GM12878 (cell line): ENCODE measurements at regions not wholly inside any gene's neighbourhood (a gene's known extent, or its start where the extent isn't known, plus 50 kb on each side); places are given as distances from the start of the nearest gene placed in this dataset.

Experiments used
- CBX3 ChIP-seq: fragments of 200-600 bp; sonication (generic); IDR thresholded peaks from 2 replicates; pipeline ENCODE4 v1.6.1; 2016; ENCODE audit warnings: low read depth, borderline replicate concordance
- EZH2 ChIP-seq: IDR thresholded peaks from 2 replicates; pipeline ENCODE4 v1.6.1; 2012; ENCODE audit warnings: low read depth, mild to moderate bottlenecking, control low read depth, inconsistent platforms, low read length, borderline replicate concordance; ENCODE audit not compliant: control insufficient read depth
- GATAD2B ChIP-seq: fragments of 450-650 bp; conservative IDR thresholded peaks from 2 replicates; pipeline ENCODE4 v1.6.1; 2017; ENCODE audit warnings: low read depth, mild to moderate bottlenecking, moderate library complexity
- MEF2A ChIP-seq: IDR thresholded peaks from 2 replicates; pipeline ENCODE4 v1.6.1; 2011; ENCODE audit warnings: low read depth, mild to moderate bottlenecking, low read length, moderate library complexity; ENCODE audit not compliant: insufficient read depth
- POLR2A ChIP-seq: IDR thresholded peaks from 2 replicates; pipeline ENCODE4 v1.6.1; 2011; ENCODE audit warnings: low read depth, mild to moderate bottlenecking, low read length
- TAF1 ChIP-seq: IDR thresholded peaks from 2 replicates; pipeline ENCODE4 v1.6.1; 2011; ENCODE audit warnings: mild to moderate bottlenecking, low read depth, low read length, borderline replicate concordance
- TF ChIP-seq, protein P1 (sequence below), 3 experiments: IDR thresholded peaks in 2 of 3; conservative IDR thresholded peaks in 1 of 3; 2 replicates each; pipeline ENCODE4 v1.5.1; 2011; ENCODE audit warnings: low read depth in 3 of 3, low read length in 3 of 3, mild to moderate bottlenecking in 3 of 3, control low read depth in 2 of 3, moderate library complexity in 2 of 3, inconsistent platforms in 1 of 3, mixed read lengths in 1 of 3; ENCODE audit not compliant: control insufficient read depth in 2 of 3, insufficient read depth in 1 of 3; ENCODE audit errors: extremely low read depth in 1 of 3
- TF ChIP-seq, protein P2 (sequence below): IDR thresholded peaks from 2 replicates; pipeline ENCODE4 v1.6.1; 2011; ENCODE audit warnings: low read depth, mild to moderate bottlenecking, low read length, moderate library complexity, borderline replicate concordance; ENCODE audit errors: extremely low read depth
- TF ChIP-seq, protein P3 (sequence below): IDR thresholded peaks from 2 replicates; pipeline ENCODE4 v1.6.1; 2012; ENCODE audit warnings: low read depth, low read length, improper control_type of control experiment
- TF ChIP-seq, protein P4 (sequence below): IDR thresholded peaks from 2 replicates; pipeline ENCODE4 v1.6.1; 2012; ENCODE audit warnings: low read length, inconsistent platforms

DNA sequence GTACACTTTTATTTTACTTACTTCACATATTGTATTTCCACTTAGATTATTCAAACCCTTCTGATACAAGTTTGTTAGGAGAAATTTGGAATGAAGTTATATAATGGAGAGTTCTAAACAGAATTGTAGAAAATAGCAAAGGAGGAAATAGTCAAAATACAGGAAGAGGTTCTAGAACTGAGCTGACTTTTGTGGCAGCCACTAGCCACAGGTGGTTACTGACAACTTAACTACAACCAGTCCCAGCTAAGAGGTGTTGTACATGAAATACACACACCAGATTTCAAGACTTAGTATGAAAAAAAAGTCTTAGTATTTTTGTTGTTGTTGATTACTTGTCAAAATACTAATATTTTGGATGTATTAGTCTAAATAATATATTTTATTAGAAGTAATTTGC, 727.4 kb upstream of the CITED2 start:
- TF ChIP-seq, protein P1, sequence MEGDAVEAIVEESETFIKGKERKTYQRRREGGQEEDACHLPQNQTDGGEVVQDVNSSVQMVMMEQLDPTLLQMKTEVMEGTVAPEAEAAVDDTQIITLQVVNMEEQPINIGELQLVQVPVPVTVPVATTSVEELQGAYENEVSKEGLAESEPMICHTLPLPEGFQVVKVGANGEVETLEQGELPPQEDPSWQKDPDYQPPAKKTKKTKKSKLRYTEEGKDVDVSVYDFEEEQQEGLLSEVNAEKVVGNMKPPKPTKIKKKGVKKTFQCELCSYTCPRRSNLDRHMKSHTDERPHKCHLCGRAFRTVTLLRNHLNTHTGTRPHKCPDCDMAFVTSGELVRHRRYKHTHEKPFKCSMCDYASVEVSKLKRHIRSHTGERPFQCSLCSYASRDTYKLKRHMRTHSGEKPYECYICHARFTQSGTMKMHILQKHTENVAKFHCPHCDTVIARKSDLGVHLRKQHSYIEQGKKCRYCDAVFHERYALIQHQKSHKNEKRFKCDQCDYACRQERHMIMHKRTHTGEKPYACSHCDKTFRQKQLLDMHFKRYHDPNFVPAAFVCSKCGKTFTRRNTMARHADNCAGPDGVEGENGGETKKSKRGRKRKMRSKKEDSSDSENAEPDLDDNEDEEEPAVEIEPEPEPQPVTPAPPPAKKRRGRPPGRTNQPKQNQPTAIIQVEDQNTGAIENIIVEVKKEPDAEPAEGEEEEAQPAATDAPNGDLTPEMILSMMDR (IDR thresholded peaks at IDR 0.05 in 2 of 3, conservative IDR thresholded peaks at IDR 0.05 in 1 of 3; ENCODE audit: control insufficient read depth in 2 of 3, extremely low read depth in 1 of 3, insufficient read depth in 1 of 3, low read depth in 3 of 3, low read length in 3 of 3): no peak
- TF ChIP-seq, protein P2, sequence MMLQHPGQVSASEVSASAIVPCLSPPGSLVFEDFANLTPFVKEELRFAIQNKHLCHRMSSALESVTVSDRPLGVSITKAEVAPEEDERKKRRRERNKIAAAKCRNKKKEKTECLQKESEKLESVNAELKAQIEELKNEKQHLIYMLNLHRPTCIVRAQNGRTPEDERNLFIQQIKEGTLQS: no peak
- TF ChIP-seq, protein P3, sequence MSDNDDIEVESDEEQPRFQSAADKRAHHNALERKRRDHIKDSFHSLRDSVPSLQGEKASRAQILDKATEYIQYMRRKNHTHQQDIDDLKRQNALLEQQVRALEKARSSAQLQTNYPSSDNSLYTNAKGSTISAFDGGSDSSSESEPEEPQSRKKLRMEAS: no peak
- TF ChIP-seq POLR2A (no peak), MEF2A (no peak), EZH2 (no peak), GATAD2B (no peak), CBX3 (no peak), TAF1 (no peak)
- TF ChIP-seq, protein P4, sequence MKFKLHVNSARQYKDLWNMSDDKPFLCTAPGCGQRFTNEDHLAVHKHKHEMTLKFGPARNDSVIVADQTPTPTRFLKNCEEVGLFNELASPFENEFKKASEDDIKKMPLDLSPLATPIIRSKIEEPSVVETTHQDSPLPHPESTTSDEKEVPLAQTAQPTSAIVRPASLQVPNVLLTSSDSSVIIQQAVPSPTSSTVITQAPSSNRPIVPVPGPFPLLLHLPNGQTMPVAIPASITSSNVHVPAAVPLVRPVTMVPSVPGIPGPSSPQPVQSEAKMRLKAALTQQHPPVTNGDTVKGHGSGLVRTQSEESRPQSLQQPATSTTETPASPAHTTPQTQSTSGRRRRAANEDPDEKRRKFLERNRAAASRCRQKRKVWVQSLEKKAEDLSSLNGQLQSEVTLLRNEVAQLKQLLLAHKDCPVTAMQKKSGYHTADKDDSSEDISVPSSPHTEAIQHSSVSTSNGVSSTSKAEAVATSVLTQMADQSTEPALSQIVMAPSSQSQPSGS: no peak
